Activated naive CD4-positive, alpha-beta T cell treated with anti-CD3 and anti-CD28 coated beads for 36 hours (primary cell): ENCODE measurements at regions not wholly inside any gene's neighbourhood (a gene's known extent, or its start where the extent isn't known, plus 50 kb on each side); places are given as distances from the start of the nearest gene placed in this dataset.
"Not testable (repeated sequence)": the region's sequence is repeated elsewhere in the genome, so short reads cannot be mapped to it uniquely, and the experiment has no call there.

Experiments used
- CTCF ChIA-PET: fragments of 350-600 bp; sonication (Branson Sonifier 250); formaldehyde crosslinking; loops from one replicate; lab custom pipeline; 2021; ENCODE audit warnings: antibody characterized with exemption; lab: Charles Lee
- DNase-seq: peaks from one replicate; pipeline ENCODE4 v3.0.0-alpha.2; 2020
- H3K27ac Mint-ChIP-seq: one replicate; pipeline ENCODE4 v1.8.0; 2021; ENCODE audit warnings: mild to moderate bottlenecking, mixed read lengths
- H3K27me3 Mint-ChIP-seq: one replicate; pipeline ENCODE4 v1.8.0; 2021; ENCODE audit warnings: low read depth, mixed read lengths
- H3K36me3 Mint-ChIP-seq: one replicate; pipeline ENCODE4 v1.8.0; 2021; ENCODE audit warnings: low read depth, mixed read lengths
- H3K4me1 Mint-ChIP-seq: one replicate; pipeline ENCODE4 v1.8.0; 2021; ENCODE audit warnings: low read depth, mixed read lengths
- H3K4me3 Mint-ChIP-seq: one replicate; pipeline ENCODE4 v1.8.0; 2021; ENCODE audit warnings: mild to moderate bottlenecking, moderate library complexity, mixed read lengths
- H3K9me3 Mint-ChIP-seq: one replicate; pipeline ENCODE4 v1.8.0; 2021; ENCODE audit warnings: mixed read lengths
- intact Hi-C: fragments of 100-400 bp; cut with micrococcal nuclease; formaldehyde crosslinking; loops from one replicate; pipeline ENCODE4 v1.15.1; 2023

DNA sequence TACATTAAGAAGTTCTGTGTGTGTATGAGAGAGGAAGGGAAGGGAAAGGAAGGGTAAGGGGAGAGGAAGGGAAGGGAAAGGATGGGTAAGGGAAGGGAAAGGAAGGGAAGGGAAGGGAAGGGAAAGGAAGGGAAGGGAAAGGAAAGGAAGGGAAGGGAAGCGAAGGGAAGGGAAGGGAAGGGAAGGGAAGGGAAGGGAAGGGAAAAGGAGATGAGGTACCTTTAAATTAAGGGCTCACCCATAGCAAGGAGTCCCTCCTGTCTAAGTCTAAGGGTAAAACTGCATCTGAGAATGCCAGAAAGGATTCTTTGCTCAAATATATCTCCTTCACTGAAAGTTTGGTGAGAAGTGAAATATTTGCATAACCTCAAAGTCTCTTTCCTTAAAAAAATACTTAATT lies 572.1 kb upstream of the ADAMTS9 start:
- Mint-ChIP-seq H3K4me1 (no peaks in the 10 kb centered on the region), H3K4me3 (no peak overlapping the region), H3K36me3 (no peaks in the 10 kb centered on the region), H3K27me3 (peaks cover 2% of the 10 kb centered on the region), H3K27ac (no peak overlapping the region), H3K9me3 (peaks cover 10% of the 10 kb centered on the region)
- no peak for DNase-seq
- CTCF ChIA-PET: interaction anchor here (0.6 kb wide), 1 partner anchor 1642 kb away, joined by 3 read pairs; no protein-coding TSS in a partner anchor
- intact Hi-C loops: no loop called here

DNA sequence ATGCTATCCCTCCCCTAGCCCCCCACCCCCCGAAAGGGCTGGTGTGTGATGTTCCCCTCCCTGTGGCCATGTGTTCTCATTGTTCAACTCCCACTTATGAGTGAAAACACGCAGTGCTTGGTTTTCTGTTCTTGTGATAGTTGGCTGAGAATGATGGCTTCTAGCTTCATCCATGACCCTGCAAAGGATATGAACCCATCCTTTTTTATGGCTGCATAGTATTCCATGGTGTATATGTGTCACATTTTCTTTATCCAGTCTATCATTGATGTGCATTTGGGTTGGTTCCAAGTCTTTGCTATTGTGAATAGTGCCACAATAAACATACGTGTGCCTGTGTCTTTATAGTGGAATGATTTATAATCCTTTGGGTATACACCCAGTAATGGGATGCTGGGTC lies 565.1 kb upstream of the ADAMTS9 start:
- H3K4me1 Mint-ChIP-seq, H3K27me3 Mint-ChIP-seq, CTCF ChIA-PET, H3K9me3 Mint-ChIP-seq, H3K36me3 Mint-ChIP-seq, intact Hi-C loops, DNase-seq, H3K27ac Mint-ChIP-seq, H3K4me3 Mint-ChIP-seq: not testable (repeated sequence)

- intact Hi-C loops: no loop called here
- DNase-seq: no peak
Observed at GRCh38 chr3:65252266-65252665, 564.5 kb upstream of the ADAMTS9 start.

GRCh38 chr3:65251375-65251774 lies 563.6 kb upstream of the ADAMTS9 start:
- Mint-ChIP-seq H3K4me3 (no peak overlapping the region), H3K27ac (no peak overlapping the region), H3K27me3 (no peaks in the 10 kb centered on the region), H3K4me1 (no peaks in the 10 kb centered on the region), H3K36me3 (no peaks in the 10 kb centered on the region), H3K9me3 (peaks cover 6% of the 10 kb centered on the region)
- intact Hi-C loops: no loop called here
- CTCF ChIA-PET: no interaction called here
- DNase-seq: no peak

More at GRCh38 chr3:65252266-65252665, 564.5 kb upstream of the ADAMTS9 start:
- Mint-ChIP-seq H3K4me3 (no peak overlapping the region), H3K9me3 (peaks cover 6% of the 10 kb centered on the region), H3K36me3 (no peaks in the 10 kb centered on the region), H3K27me3 (no peaks in the 10 kb centered on the region), H3K4me1 (no peaks in the 10 kb centered on the region), H3K27ac (no peak overlapping the region)
- CTCF ChIA-PET: no interaction called here

- Mint-ChIP-seq H3K4me1 (no peaks in the 10 kb centered on the region), H3K27me3 (no peaks in the 10 kb centered on the region), H3K36me3 (no peaks in the 10 kb centered on the region), H3K27ac (no peak overlapping the region), H3K4me3 (no peak overlapping the region), H3K9me3 (peaks cover 5% of the 10 kb centered on the region)
- intact Hi-C loops: no loop called here
- DNase-seq: no peak
- CTCF ChIA-PET: no interaction called here
Observed at GRCh38 chr3:65246561-65246960, 558.8 kb upstream of the ADAMTS9 start.

- Mint-ChIP-seq H3K36me3 (no peaks in the 10 kb centered on the region), H3K27me3 (no peaks in the 10 kb centered on the region), H3K27ac (no peak overlapping the region), H3K4me1 (no peaks in the 10 kb centered on the region), H3K9me3 (peaks cover 5% of the 10 kb centered on the region), H3K4me3 (no peak overlapping the region)
- CTCF ChIA-PET: no interaction called here
- intact Hi-C loops: no loop called here
- no peak for DNase-seq
Observed at GRCh38 chr3:65245133-65246063, 557.6 kb upstream of the ADAMTS9 start.

DNA sequence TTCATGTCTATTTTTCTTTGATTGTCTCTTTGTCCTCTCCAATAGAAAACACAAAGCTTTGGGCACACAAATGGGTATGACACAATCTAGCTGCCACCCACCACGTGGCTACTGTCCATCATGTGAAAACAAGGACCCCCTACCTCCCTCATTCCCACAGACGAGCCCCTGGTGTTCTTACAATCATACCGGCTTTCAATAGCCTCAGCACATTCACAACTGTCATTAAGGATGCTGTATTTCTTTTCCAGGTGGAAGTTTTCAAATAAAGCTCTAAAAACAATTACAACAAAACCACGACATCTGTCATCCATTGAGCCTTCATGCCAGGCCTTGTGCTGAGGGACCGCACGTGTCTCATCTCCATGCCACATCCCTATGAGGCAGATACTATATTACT lies 552.6 kb upstream of the ADAMTS9 start:
- CTCF ChIA-PET: no interaction called here
- Mint-ChIP-seq H3K27ac (no peak overlapping the region), H3K4me1 (no peaks in the 10 kb centered on the region), H3K9me3 (peaks cover 11% of the 10 kb centered on the region), H3K4me3 (no peak overlapping the region), H3K27me3 (no peaks in the 10 kb centered on the region), H3K36me3 (no peaks in the 10 kb centered on the region)
- DNase-seq: no peak
- intact Hi-C loops: no loop called here

DNA sequence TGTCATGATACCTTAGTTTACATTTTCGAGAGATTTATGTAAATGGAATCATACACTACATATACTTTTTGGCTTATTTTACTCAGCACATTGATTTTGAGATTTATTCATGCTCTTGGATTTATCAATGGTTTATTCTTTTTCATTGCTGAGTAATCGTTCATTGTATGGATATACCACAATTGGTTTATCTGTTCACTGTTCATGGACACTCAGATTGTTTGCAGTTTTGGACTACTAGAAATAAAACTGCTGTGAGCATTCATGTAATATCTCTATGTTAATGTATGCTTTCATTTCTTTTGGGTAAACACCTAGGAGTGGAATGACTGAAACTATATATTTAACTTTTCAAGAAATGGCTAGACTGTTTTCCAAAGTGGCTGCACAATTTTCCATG lies 550.9 kb upstream of the ADAMTS9 start:
- H3K9me3 Mint-ChIP-seq: peaks cover 11% of the 10 kb centered on the region
- DNase-seq: no peak
- H3K27ac Mint-ChIP-seq: no peak overlapping the region
- H3K27me3 Mint-ChIP-seq: no peaks in the 10 kb centered on the region
- CTCF ChIA-PET: interaction anchor here (0.7 kb wide), 1 partner anchor 39 kb away, joined by 3 read pairs; no protein-coding TSS in a partner anchor
- H3K36me3 Mint-ChIP-seq: no peaks in the 10 kb centered on the region
- intact Hi-C loops: no loop called here
- H3K4me1 Mint-ChIP-seq: no peaks in the 10 kb centered on the region
- no peak overlapping the region for H3K4me3 Mint-ChIP-seq

GRCh38 chr3:65234499-65234898 lies 546.7 kb upstream of the ADAMTS9 start:
- DNase-seq: no peak
- no peaks in the 10 kb centered on the region for H3K27me3 Mint-ChIP-seq
- CTCF ChIA-PET: no interaction called here
- intact Hi-C loops: no loop called here
- H3K36me3 Mint-ChIP-seq: no peaks in the 10 kb centered on the region
- H3K4me3 Mint-ChIP-seq: no peak overlapping the region
- no peak overlapping the region for H3K27ac Mint-ChIP-seq
- H3K4me1 Mint-ChIP-seq: no peaks in the 10 kb centered on the region
- peaks cover 6% of the 10 kb centered on the region for H3K9me3 Mint-ChIP-seq

GRCh38 chr3:65233561-65233960 lies 545.8 kb upstream of the ADAMTS9 start:
- Mint-ChIP-seq H3K27me3 (no peaks in the 10 kb centered on the region), H3K9me3 (peaks cover 4% of the 10 kb centered on the region), H3K4me3 (no peak overlapping the region), H3K4me1 (no peaks in the 10 kb centered on the region), H3K36me3 (no peaks in the 10 kb centered on the region), H3K27ac (no peak overlapping the region)
- DNase-seq: no peak
- CTCF ChIA-PET: no interaction called here
- intact Hi-C loops: no loop called here

DNA sequence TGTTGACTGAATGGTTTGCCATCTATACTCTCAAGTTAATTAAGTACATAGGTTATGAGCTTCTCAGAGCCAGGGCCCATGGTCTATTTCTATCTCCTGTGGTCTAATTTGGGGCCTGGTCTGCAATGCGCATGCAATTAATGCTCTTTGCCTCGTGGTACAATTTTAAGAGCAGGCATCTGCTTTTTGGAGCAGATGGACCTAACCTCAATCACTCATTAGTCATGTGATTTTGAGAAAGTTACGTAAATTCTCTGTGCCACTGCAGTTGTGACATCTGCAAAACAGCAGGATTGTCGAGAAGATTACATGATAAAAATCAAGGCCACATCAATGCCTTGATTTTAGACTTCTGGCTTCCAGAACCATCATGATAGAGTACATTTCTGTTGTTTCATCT lies 543.7 kb upstream of the ADAMTS9 start:
- no peak for DNase-seq
- CTCF ChIA-PET: no interaction called here
- no peaks in the 10 kb centered on the region for H3K36me3 Mint-ChIP-seq

GRCh38 chr3:65230261-65231139 lies 542.7 kb upstream of the ADAMTS9 start:
- Mint-ChIP-seq H3K27me3 (no peaks in the 10 kb centered on the region), H3K4me3 (no peak overlapping the region), H3K27ac (no peak overlapping the region), H3K4me1 (no peaks in the 10 kb centered on the region), H3K36me3 (no peaks in the 10 kb centered on the region), H3K9me3 (no peaks in the 10 kb centered on the region)
- no peak for DNase-seq
- CTCF ChIA-PET: interaction anchor here (0.6 kb wide), 1 partner anchor 500 kb away, joined by 4 read pairs; no protein-coding TSS in a partner anchor
- intact Hi-C loops: no loop called here

More for the DNA sequence above, 543.7 kb upstream of the ADAMTS9 start:
- intact Hi-C loops: no loop called here
- H3K27me3 Mint-ChIP-seq: no peaks in the 10 kb centered on the region
- H3K9me3 Mint-ChIP-seq: peaks cover 3% of the 10 kb centered on the region
- no peak overlapping the region for H3K4me3 Mint-ChIP-seq
- no peak overlapping the region for H3K27ac Mint-ChIP-seq
- no peaks in the 10 kb centered on the region for H3K4me1 Mint-ChIP-seq
